ENCODE measurements at regions not wholly inside any gene's neighbourhood (a gene's known extent, or its start where the extent isn't known, plus 50 kb on each side); places are given as distances from the start of the nearest gene placed in this dataset.

GRCh38 chr14:97385727-97386126 is 588.5 kb downstream of the VRK1 start:
- no peak for TF ChIP-seq REST (IDR thresholded peaks at IDR 0.05; ENCODE audit: borderline replicate concordance)
- TF ChIP-seq TAF1 (IDR thresholded peaks at IDR 0.05; ENCODE audit: low read depth) = no peak
- no peak for TF ChIP-seq EZH2 (IDR thresholded peaks at IDR 0.05; ENCODE audit: borderline replicate concordance, insufficient read depth, low read length, poor library complexity, severe bottlenecking)
- TF ChIP-seq, protein P1, sequence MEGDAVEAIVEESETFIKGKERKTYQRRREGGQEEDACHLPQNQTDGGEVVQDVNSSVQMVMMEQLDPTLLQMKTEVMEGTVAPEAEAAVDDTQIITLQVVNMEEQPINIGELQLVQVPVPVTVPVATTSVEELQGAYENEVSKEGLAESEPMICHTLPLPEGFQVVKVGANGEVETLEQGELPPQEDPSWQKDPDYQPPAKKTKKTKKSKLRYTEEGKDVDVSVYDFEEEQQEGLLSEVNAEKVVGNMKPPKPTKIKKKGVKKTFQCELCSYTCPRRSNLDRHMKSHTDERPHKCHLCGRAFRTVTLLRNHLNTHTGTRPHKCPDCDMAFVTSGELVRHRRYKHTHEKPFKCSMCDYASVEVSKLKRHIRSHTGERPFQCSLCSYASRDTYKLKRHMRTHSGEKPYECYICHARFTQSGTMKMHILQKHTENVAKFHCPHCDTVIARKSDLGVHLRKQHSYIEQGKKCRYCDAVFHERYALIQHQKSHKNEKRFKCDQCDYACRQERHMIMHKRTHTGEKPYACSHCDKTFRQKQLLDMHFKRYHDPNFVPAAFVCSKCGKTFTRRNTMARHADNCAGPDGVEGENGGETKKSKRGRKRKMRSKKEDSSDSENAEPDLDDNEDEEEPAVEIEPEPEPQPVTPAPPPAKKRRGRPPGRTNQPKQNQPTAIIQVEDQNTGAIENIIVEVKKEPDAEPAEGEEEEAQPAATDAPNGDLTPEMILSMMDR (IDR thresholded peaks at IDR 0.05; ENCODE audit: poor library complexity, severe bottlenecking) = no peak
- TF ChIP-seq POLR2AphosphoS5 (IDR thresholded peaks at IDR 0.05) = no peak
- no peak for TF ChIP-seq RAD21 (conservative IDR thresholded peaks at IDR 0.05)
- TF ChIP-seq EP300 (conservative IDR thresholded peaks at IDR 0.05; ENCODE audit: poor library complexity, severe bottlenecking) = no peak

Measured in neural cell (in vitro differentiated cells).